HG03159 (cell line): ENCODE measurements at regions not wholly inside any gene's neighbourhood (a gene's known extent, or its start where the extent isn't known, plus 50 kb on each side); places are given as distances from the start of the nearest gene placed in this dataset.

Experiments used
- ATAC-seq: cut with Tn5 transposase; IDR thresholded peaks from one replicate; pipeline ENCODE4 v1.9.1; 2021; ENCODE audit warnings: mild to moderate bottlenecking, moderate library complexity; ENCODE audit not compliant: unreplicated experiment

GRCh38 chr13:107078229-107078765, 510.4 kb upstream of the ARGLU1 start:
- ATAC-seq, result no peak

GRCh38 chr13:107076801-107077200, 508.9 kb upstream of the ARGLU1 start:
- ATAC-seq, result no peak

GRCh38 chr13:107075576-107075975, 507.6 kb upstream of the ARGLU1 start:
- ATAC-seq, result no peak

- no peak for ATAC-seq
Observed at GRCh38 chr13:107070792-107071191, 502.9 kb upstream of the ARGLU1 start.

GRCh38 chr13:107069108-107069776, 501.3 kb upstream of the ARGLU1 start:
- ATAC-seq, result no peak

- no peak for ATAC-seq
Observed at GRCh38 chr13:107067381-107067780, 499.4 kb upstream of the ARGLU1 start.

GRCh38 chr13:107066355-107066754, 498.4 kb upstream of the ARGLU1 start:
- ATAC-seq, result no peak

- ATAC-seq, result no peak
Observed at GRCh38 chr13:107065036-107065435, 497.1 kb upstream of the ARGLU1 start.

- ATAC-seq, result no peak
Observed at GRCh38 chr13:107057028-107057631, 489.2 kb upstream of the ARGLU1 start.

- no peak for ATAC-seq
Observed at GRCh38 chr13:107043021-107043956, 475.4 kb upstream of the ARGLU1 start.

GRCh38 chr13:107035778-107036177, 467.8 kb upstream of the ARGLU1 start:
- ATAC-seq, result no peak

- no peak for ATAC-seq
Observed at GRCh38 chr13:107035186-107035585, 467.2 kb upstream of the ARGLU1 start.

- ATAC-seq, result no peak
Observed at GRCh38 chr13:107034236-107034872, 466.4 kb upstream of the ARGLU1 start.

- ATAC-seq, result no peak
Observed at GRCh38 chr13:107031716-107032115, 463.8 kb upstream of the ARGLU1 start.

GRCh38 chr13:107028751-107029150, 460.8 kb upstream of the ARGLU1 start:
- ATAC-seq, result no peak

GRCh38 chr13:107025991-107026390, 458.1 kb upstream of the ARGLU1 start:
- ATAC-seq, result no peak

- ATAC-seq, result no peak
Observed at GRCh38 chr13:107023335-107023734, 455.4 kb upstream of the ARGLU1 start.

- no peak for ATAC-seq
Observed at GRCh38 chr13:107020393-107020792, 452.5 kb upstream of the ARGLU1 start.

GRCh38 chr13:107018285-107018684, 450.3 kb upstream of the ARGLU1 start:
- no peak for ATAC-seq

- no peak for ATAC-seq
Observed at GRCh38 chr13:107006661-107007060, 438.7 kb upstream of the ARGLU1 start.

- ATAC-seq, result no peak
Observed at GRCh38 chr13:107005577-107005976, 437.6 kb upstream of the ARGLU1 start.
